SK-N-SH treated with all-trans-retinoic acid at 6 μM for 48 hours (cell line): ENCODE measurements at regions not wholly inside any gene's neighbourhood (a gene's known extent, or its start where the extent isn't known, plus 50 kb on each side); places are given as distances from the start of the nearest gene placed in this dataset.

Experiments
- ATAC-seq: fragments of 200-7000 bp; cut with Tn5 transposase; 3 replicates; pipeline ENCODE4 v1.9.1; 2020; ENCODE audit warnings: mild to moderate bottlenecking, moderate library complexity
- CSRNP3 ChIP-seq: fragments of 250-450 bp; sonication (Bioruptor Pico); IDR thresholded peaks from 2 replicates; pipeline ENCODE4 v1.5.1; 2021; ENCODE audit warnings: mild to moderate bottlenecking, moderate library complexity
- ESRRG ChIP-seq: fragments of 250-450 bp; sonication (Bioruptor Pico); IDR thresholded peaks from 2 replicates; pipeline ENCODE4 v1.6.1; 2021; ENCODE audit warnings: mild to moderate bottlenecking
- PPARA ChIP-seq: fragments of 250-450 bp; sonication (Bioruptor Pico); IDR thresholded peaks from 2 replicates; pipeline ENCODE4 v1.5.0; 2020; ENCODE audit warnings: mild to moderate bottlenecking, borderline replicate concordance
- SNAI2 ChIP-seq: fragments of 250-450 bp; sonication (Bioruptor Pico); IDR thresholded peaks from 2 replicates; pipeline ENCODE4 v1.5.0; 2020; ENCODE audit warnings: mild to moderate bottlenecking, moderate library complexity
- ZC3H10 ChIP-seq: fragments of 250-450 bp; sonication (Bioruptor Pico); IDR thresholded peaks from 2 replicates; pipeline ENCODE4 v1.5.1; 2021; ENCODE audit warnings: mild to moderate bottlenecking, moderate library complexity
- ZFP30 ChIP-seq: fragments of 450-650 bp; formaldehyde crosslinking; IDR thresholded peaks from 2 replicates; pipeline ENCODE4 v1.5.0; 2022; ENCODE audit warnings: mild to moderate bottlenecking, moderate library complexity
- ZNF565 ChIP-seq: fragments of 450-650 bp; formaldehyde crosslinking; conservative IDR thresholded peaks from 2 replicates; pipeline ENCODE4 v1.5.0; 2020; ENCODE audit warnings: low read depth, mild to moderate bottlenecking, moderate library complexity
- ZNF70 ChIP-seq: fragments of 450-650 bp; formaldehyde crosslinking; IDR thresholded peaks from 2 replicates; pipeline ENCODE4 v1.5.0; 2020; ENCODE audit warnings: mild to moderate bottlenecking, moderate library complexity
- ZNF8 ChIP-seq: fragments of 450-650 bp; formaldehyde crosslinking; IDR thresholded peaks from 2 replicates; pipeline ENCODE4 v1.5.0; 2020; ENCODE audit warnings: mild to moderate bottlenecking, moderate library complexity

- ATAC-seq, result no peak
- TF ChIP-seq ZFP30 (CRISPR knock-in tag) (no peak), ZC3H10 (CRISPR knock-in tag) (no peak), ZNF8 (no peak), PPARA (CRISPR knock-in tag) (no peak), ZNF70 (no peak), ZNF565 (CRISPR knock-in tag) (no peak), CSRNP3 (CRISPR knock-in tag) (no peak), ESRRG (no peak), SNAI2 (CRISPR knock-in tag) (no peak)
These were observed 51.0 kb upstream of the APOBEC4 start for GRCh38 chr1:183704131-183704530.
